HG02759 (cell line): ENCODE measurements at regions not wholly inside any gene's neighbourhood (a gene's known extent, or its start where the extent isn't known, plus 50 kb on each side); places are given as distances from the start of the nearest gene placed in this dataset.
A peak's percentile ranks its signal among the peaks of the same experiment; 100 is the strongest.
"Not testable (repeated sequence)": the region's sequence is repeated elsewhere in the genome, so short reads cannot be mapped to it uniquely, and the experiment has no call there.

Experiments used
- ATAC-seq: cut with Tn5 transposase; IDR thresholded peaks from one replicate; pipeline ENCODE4 v1.9.1; 2021; ENCODE audit warnings: mild to moderate bottlenecking, moderate library complexity; ENCODE audit not compliant: unreplicated experiment

DNA sequence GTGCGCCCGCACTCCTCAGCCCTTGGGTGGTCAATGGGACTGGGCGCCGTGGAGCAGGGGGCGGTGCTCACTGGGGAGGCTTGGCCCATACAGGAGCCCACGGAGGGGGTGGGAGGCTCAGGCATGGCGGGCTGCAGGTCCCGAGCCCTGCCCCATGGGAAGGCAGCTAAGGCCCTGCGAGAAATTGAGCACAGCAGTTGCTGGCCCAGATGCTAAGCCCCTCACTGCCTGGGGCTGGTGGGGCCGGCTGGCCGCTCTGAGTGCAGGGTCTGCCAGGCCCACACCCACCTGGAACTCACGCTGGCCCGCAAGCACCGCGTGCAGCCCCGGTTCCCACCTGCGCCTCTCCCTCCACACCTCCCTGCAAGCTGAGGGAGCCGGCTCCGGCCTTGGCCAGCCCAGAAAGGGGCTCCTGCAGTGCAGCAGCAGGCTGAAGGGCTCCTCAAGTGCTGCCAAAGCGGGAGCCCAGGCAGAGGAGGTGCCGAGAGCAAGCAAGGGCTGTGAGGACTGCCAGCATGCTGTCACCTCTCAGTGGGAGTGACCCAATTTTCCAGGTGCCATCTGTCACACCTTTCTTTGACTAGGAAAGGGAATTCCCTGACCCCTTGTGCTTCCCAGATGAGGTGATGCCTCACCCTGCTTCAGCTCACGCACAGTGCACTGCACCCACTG, 642.3 kb upstream of the SYNCRIP start:
- not testable (repeated sequence) for ATAC-seq

DNA sequence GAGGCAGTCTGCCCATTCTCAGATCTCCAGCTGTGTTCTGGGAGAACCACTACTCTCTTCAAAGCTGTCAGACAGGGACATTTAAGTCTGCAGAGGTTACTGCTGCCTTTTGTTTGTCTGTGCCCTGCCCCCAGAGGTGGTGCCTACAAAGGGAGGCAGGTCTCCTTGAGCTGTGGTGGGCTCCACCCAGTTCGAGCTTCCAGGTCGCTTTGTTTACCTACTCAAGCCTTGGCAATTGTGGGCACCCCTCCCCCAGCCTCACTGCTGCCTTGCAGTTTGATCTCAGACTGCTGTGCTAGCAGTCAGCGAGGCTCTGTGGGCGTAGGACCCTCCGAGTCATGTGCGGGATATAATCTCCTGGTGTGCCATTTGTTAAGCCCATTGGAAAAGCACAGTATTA, 640.9 kb upstream of the SYNCRIP start:
- not testable (repeated sequence) for ATAC-seq

- no peak for ATAC-seq
These were observed 633.4 kb upstream of the SYNCRIP start for GRCh38 chr6:86276056-86276455.

DNA sequence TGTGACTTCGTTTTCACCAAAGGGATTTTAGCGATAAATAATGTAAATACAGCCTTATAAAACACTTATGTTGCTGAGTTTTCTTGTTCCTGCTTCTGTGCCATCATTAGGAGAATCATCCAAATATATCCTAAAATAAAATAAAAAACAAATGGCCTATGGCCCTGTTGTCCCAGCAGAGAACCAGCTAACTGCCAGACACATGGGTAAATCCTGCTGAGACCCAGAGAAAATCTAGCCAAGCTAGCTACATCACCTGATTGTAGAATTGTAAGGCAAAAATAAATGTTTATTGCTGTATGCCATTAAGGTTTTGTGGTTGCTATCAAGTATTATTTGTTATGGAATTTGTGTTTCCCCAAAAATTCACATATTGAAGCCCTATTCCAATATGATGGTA, 631.2 kb upstream of the SYNCRIP start:
- ATAC-seq: no peak

DNA sequence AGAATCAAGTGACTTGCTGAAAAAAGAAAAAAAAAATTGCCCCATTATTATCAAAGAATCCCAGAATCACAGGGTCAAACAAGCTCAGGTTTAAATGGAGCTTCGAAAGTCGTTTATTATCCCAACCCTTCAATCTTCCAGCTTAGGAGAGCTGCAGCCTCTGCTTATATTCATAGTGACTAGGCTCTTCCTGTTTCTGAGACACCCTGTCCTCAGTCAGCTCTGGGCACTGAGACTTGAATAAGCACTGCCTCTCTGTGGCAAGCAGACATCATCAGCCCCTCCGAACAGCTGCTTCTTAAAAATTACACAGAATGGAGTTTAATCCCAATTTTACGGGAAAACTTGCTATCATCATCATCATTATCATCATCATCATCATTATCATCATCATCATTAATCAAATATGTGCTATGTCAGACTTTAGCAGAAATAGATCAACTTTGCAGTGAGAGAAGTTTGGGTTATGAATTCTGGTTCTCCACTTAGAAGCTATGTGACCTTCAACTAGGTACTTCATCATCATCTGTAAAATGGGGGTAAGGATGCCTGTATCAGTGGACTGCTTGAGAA, 614.0 kb upstream of the SYNCRIP start:
- no peak for ATAC-seq

DNA sequence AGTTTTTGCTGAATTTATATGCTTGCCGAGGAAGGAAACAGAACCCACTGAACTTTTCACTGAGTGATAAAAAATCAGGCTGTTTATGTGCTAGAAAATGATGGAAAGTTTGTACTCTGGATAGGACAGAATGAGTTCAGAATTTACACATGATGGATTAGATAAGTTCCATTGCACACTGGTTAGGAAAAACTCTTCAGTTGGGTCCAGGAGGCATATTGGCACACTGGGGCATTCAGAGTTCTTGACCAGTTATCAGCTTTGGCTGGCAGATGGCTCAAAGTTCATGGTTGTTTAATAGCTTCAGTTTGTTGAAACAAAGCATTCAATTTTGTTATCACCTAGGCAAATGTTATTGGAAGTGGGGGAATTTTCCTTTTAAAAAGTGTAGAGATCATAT, 613.3 kb upstream of the SYNCRIP start:
- no peak for ATAC-seq

DNA sequence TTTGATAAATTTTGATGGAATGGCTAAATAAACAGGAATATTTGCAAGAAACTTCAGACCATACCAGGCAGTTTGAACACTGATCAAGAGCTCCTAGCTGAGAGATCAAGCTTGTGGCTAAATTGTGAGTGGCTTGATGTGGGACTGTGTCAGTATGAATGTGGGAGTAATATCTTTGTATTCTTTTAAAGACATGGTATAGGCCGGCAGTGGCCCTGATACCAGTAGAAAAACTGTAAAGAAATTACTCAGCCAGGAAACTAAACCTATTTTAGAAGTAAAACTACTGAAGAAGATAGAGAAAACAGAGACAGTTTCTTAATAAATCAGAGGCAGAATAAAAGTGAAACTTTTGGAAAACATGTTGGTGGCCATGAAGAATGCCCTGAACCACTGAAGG, 608.4 kb upstream of the SYNCRIP start:
- no peak for ATAC-seq

GRCh38 chr6:86217906-86218305, 575.2 kb upstream of the SYNCRIP start:
- ATAC-seq: no peak

- no peak for ATAC-seq
These were observed 572.6 kb upstream of the SYNCRIP start for GRCh38 chr6:86215323-86215722.

DNA sequence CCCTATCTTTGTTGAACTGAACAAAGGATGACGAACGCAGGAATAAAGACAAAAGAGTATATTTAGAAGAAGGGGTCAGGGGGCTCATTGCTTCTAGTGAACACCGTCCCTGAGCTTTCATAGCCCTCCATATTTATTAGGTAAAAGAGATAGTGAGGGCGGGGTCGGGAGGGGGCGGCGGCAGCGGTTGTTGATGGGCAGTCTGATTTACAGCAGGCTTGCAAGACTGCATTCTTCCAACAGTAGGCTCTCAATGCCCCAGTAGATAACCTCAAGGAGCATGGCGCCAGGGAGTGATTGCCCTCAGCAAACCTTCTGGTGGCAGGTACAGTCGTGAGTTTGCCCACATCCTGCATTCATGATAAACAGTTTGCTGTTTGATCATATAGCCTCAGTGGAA, 563.3 kb upstream of the SYNCRIP start:
- no peak for ATAC-seq

DNA sequence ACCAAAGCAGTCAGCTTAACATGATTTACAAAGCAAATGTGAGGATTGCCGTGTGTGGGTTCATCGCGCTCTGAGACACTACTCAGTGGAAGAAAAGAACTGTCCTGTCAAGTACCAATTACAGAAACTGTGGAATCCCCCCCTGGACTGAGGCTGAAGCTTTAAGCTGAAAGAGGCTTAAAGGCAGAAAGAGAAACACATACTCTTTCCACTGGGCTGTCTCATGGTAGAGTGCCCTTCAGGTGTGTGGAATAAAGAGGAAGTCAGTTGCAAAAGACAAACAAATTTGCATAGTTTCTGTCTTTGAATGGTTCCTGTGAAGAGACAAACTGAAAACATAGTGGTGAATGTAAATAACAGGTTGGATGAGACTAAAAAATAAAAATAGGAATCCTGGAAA, 560.4 kb upstream of the SYNCRIP start:
- no peak for ATAC-seq

GRCh38 chr6:86193821-86194220, 551.1 kb upstream of the SYNCRIP start:
- ATAC-seq: no peak

DNA sequence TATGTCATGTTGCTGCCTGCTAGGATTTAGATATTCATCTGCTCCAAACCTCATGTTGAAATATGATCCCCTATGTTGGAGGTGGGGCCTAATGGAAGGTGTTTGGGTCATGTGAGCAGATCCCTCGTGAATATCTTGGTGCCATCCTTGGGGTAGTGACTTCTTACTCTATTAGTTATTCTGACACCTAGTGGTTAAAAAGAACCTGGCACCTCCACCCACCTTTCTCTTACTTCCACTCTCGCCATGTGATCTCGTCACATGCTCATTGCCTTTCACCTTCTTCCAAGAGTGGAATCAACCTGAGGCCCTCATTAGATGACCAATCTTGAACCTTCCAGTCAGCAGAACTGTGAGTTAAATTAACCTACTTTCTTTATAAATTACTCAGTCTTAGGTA, 549.4 kb upstream of the SYNCRIP start:
- ATAC-seq: peak; percentile 93

- ATAC-seq: not testable (repeated sequence)
These were observed 532.5 kb upstream of the SYNCRIP start for GRCh38 chr6:86175149-86175548.

- no peak for ATAC-seq
These were observed 512.2 kb upstream of the SYNCRIP start for GRCh38 chr6:86154852-86155251.

- no peak for ATAC-seq
These were observed 510.8 kb upstream of the SYNCRIP start for GRCh38 chr6:86153521-86153920.

GRCh38 chr6:86152546-86152945, 509.9 kb upstream of the SYNCRIP start:
- ATAC-seq: no peak

GRCh38 chr6:86148586-86148985, 505.9 kb upstream of the SYNCRIP start:
- no peak for ATAC-seq

DNA sequence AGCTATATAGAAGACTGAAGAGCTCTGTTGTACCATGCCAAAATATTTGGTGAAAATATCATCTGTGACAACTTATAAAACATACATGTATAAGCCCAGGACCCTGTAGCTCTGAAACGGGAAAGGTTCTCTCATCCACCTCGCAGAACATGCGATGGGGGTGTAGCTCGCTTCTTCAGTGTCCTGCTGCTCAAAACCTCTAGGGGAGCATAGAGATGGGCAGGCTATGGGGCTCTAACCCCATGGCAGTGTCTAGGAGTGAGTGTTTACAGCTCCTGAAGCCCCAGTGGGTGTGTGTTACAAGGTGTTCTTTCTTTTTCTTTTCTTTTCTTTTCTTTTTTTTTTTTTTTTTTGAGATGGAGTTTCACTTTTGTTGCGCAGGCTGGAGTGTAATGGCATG, 505.2 kb upstream of the SYNCRIP start:
- no peak for ATAC-seq

- no peak for ATAC-seq
These were observed 504.6 kb upstream of the SYNCRIP start for GRCh38 chr6:86147311-86147710.

- not testable (repeated sequence) for ATAC-seq
These were observed 504.1 kb upstream of the SYNCRIP start for GRCh38 chr6:86146751-86147150.

- ATAC-seq: no peak
These were observed 499.6 kb upstream of the SYNCRIP start for GRCh38 chr6:86142326-86142725.
